Gastroesophageal sphincter (tissue), 4 donors: ENCODE measurements at regions not wholly inside any gene's neighbourhood (a gene's known extent, or its start where the extent isn't known, plus 50 kb on each side); places are given as distances from the start of the nearest gene placed in this dataset.

Source experiments
- ATAC-seq: fragments of 150-250 bp; one replicate; pipeline ENCODE4 v1.9.1; 2016; ENCODE audit warnings: mild to moderate bottlenecking, moderate library complexity
- H3K27ac ChIP-seq, 4 donors: fragments of 200-600 bp; sonication (generic) in 3 of 4; 1 replicate in 3 of 4; 2 replicates in 1 of 4; pipeline ENCODE4 v1.5.1; 2016 to 2019
- H3K27me3 ChIP-seq: fragments of 200-600 bp; sonication (generic); one replicate; pipeline ENCODE4 v1.5.1; 2019
- H3K36me3 ChIP-seq, 2 donors: fragments of 200-600 bp; sonication (generic); one replicate each; pipeline ENCODE4 v1.5.1; 2019; ENCODE audit warnings: control low read depth in 1 of 2
- H3K4me1 ChIP-seq, 3 donors: fragments of 200-600 bp; sonication (generic); 1 replicate in 2 of 3; 2 replicates in 1 of 3; pipeline ENCODE4 v1.5.1; 2016 to 2019; ENCODE audit warnings: control low read depth in 2 of 3
- H3K4me3 ChIP-seq, 2 donors: fragments of 200-600 bp; sonication (generic); one replicate each; pipeline ENCODE4 v1.5.1; 2019; ENCODE audit warnings: mild to moderate bottlenecking in 1 of 2, moderate library complexity in 1 of 2
- H3K9me3 ChIP-seq, 3 donors: fragments of 200-600 bp; sonication (generic); one replicate each; pipeline ENCODE4 v1.5.1; 2017 to 2019; ENCODE audit warnings: control low read depth in 2 of 3
- EP300 ChIP-seq: sonication (generic); formaldehyde crosslinking; IDR thresholded peaks from one replicate; pipeline ENCODE4 v1.6.1; 2017; ENCODE audit warnings: antibody characterized with exemption, mild to moderate bottlenecking
- POLR2A ChIP-seq, 2 donors: fragments of 450-650 bp; IDR thresholded peaks; one replicate each; pipeline ENCODE4 v1.6.1; 2017; ENCODE audit warnings: antibody characterized with exemption in 2 of 2, mild to moderate bottlenecking in 2 of 2, moderate library complexity in 1 of 2
- POLR2AphosphoS5 ChIP-seq: sonication (generic); formaldehyde crosslinking; IDR thresholded peaks from one replicate; pipeline ENCODE4 v1.6.1; 2017; ENCODE audit warnings: antibody characterized with exemption
- WGBS, 2 donors: methylation state at CpG; one replicate each; pipeline ENCODE4 v1.1.5; 2018; ENCODE audit warnings: low coverage in 1 of 2; 5-methylcytosine and 5-hydroxymethylcytosine counted together
- TF ChIP-seq, protein P1 (sequence below), 4 experiments: fragments of 200-600 bp in 2 of 4; fragments of 450-650 bp in 2 of 4; sonication (generic) in 1 of 4; IDR thresholded peaks; one replicate each; pipeline ENCODE4 v1.5.1; 2017 to 2019; ENCODE audit warnings: antibody characterized with exemption in 4 of 4, mild to moderate bottlenecking in 2 of 4, moderate library complexity in 2 of 4

DNA sequence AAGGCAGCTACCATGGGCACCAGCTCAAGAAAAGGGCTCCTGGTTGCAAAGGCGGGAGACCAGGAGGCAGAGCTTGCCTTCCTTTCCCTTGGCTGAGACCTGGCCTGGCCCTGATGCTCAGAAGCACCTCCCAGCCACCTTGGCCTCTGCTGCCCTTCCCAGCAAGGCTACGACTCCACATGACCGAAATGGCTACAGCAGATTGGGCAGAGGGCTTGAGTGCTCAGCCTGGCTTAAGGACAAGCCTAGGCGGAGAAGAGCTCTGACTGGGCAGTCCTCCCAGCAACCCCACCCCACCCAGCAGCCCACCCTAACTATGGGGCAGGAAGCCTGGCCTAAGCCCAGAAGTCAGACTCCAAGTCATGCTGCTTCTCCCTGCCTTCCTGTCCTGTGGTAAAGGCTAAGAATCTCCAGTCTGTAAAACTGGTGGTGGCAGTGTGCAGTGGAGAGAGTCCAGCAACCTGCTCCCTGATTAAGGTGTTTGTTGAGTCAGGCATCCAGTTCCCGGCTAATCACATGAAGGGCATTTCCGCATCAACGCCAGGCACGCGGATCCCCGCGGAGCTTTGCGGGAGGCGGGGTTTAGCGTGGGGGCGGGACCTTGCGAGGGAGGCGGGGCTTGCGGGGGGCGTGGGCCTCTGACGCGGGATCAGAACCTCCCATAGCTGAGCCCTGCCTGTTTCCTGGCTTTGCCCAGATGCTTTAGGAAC, 256.0 kb downstream of the BCL11A start:
- no peak for ATAC-seq
- WGBS, 2 donors: 52% methylated on average over 12 of the region's 21 CpGs; no CpG with 5 or more reads in 1 of the 2 donors
- TF ChIP-seq, protein P1, sequence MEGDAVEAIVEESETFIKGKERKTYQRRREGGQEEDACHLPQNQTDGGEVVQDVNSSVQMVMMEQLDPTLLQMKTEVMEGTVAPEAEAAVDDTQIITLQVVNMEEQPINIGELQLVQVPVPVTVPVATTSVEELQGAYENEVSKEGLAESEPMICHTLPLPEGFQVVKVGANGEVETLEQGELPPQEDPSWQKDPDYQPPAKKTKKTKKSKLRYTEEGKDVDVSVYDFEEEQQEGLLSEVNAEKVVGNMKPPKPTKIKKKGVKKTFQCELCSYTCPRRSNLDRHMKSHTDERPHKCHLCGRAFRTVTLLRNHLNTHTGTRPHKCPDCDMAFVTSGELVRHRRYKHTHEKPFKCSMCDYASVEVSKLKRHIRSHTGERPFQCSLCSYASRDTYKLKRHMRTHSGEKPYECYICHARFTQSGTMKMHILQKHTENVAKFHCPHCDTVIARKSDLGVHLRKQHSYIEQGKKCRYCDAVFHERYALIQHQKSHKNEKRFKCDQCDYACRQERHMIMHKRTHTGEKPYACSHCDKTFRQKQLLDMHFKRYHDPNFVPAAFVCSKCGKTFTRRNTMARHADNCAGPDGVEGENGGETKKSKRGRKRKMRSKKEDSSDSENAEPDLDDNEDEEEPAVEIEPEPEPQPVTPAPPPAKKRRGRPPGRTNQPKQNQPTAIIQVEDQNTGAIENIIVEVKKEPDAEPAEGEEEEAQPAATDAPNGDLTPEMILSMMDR (IDR thresholded peaks at IDR 0.05): no peak
- TF ChIP-seq POLR2AphosphoS5 (no peak), POLR2A (IDR thresholded peaks at IDR 0.05) (no peak), EP300 (no peak)

DNA sequence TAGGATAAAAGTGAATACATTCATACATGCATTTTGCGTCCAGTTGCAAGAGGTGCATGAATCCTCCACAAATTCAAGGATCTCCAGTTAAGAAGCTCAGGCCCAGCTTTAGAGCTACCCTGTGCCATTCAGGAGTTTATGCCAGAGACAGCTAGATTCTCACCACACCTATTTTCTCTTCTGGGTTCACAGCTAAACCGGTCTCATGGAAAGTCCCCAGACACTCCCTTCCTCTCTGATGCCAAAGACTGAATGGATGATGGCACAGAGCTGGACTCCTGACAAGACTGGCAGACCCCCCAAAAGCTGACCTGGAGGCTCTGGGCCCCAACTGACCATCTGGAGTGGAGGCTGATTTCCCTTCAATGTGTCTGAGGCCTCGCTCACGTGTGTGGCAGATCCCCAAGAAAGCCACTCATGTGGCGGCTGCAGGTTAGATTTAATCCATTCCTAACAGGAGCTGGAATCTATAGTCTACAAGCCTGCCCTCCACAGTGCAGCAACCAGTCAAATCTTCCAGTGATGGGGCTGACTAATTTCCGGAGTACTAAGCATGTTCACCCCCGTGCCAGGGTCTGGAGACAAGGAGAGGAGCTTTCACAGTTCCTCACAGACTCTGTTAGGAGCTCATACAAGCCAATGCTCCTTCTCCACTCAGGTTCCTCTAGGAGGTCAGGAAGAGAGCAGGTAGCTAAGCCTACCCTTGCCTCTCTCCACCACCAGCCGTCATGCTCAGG, 257.1 kb downstream of the BCL11A start:
- Histone ChIP-seq H3K9me3 (no peaks in the 10 kb centered on the region), H3K27ac (no peak overlapping the region), H3K36me3 (no peaks in the 10 kb centered on the region), H3K27me3 (peaks cover 10% of the 10 kb centered on the region), H3K4me3 (no peak overlapping the region), H3K4me1 (no peaks in the 10 kb centered on the region)
- no peak for ATAC-seq
- WGBS, 2 donors: 95% methylated on average over 5 of the region's 8 CpGs; no CpG with 5 or more reads in 1 of the 2 donors
- TF ChIP-seq, protein P1 (IDR thresholded peaks at IDR 0.05): no peak
- TF ChIP-seq POLR2AphosphoS5 (no peak), EP300 (no peak)

More for the DNA sequence above, 256.0 kb downstream of the BCL11A start:
- Histone ChIP-seq H3K4me1 (no peaks in the 10 kb centered on the region), H3K9me3 (no peaks in the 10 kb centered on the region), H3K27me3 (peaks cover 10% of the 10 kb centered on the region), H3K36me3 (no peaks in the 10 kb centered on the region), H3K27ac (no peak overlapping the region), H3K4me3 (no peak overlapping the region)

DNA sequence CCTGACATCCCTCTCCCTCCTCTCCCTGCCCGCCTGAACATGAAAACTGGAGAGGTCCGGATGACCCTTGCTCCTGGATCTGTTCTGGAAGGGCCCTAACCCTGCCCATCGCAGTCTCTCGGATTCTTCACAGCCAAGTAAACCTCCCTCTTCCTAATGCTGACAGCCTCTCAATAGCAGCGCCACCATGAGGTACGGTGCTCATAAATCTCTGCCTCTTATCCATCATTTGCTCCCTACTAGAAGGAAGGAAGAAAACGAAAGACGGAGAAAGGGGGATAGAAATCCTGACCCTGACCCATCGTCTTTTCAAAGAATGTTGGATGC, 257.9 kb downstream of the BCL11A start:
- peaks cover 10% of the 10 kb centered on the region for H3K27me3 ChIP-seq
- no peaks in the 10 kb centered on the region for H3K9me3 ChIP-seq
- WGBS, 2 donors: 80 to 94% methylated on average over 3 to 4 of the region's 9 CpGs
- H3K4me1 ChIP-seq: no peaks in the 10 kb centered on the region
- H3K4me3 ChIP-seq: no peak overlapping the region
- H3K27ac ChIP-seq: no peak overlapping the region
- H3K36me3 ChIP-seq: no peaks in the 10 kb centered on the region
- no peak for ATAC-seq
- TF ChIP-seq POLR2AphosphoS5 (no peak), POLR2A (IDR thresholded peaks at IDR 0.05) (no peak), EP300 (no peak)
- TF ChIP-seq, protein P1 (IDR thresholded peaks at IDR 0.05): no peak

GRCh38 chr2:60294901-60295635, 258.4 kb downstream of the BCL11A start:
- no peak overlapping the region for H3K4me3 ChIP-seq
- no peak for ATAC-seq
- peaks cover 10% of the 10 kb centered on the region for H3K27me3 ChIP-seq
- no peak for TF ChIP-seq POLR2A (IDR thresholded peaks at IDR 0.05)
- TF ChIP-seq POLR2AphosphoS5: no peak
- TF ChIP-seq, protein P1 (IDR thresholded peaks at IDR 0.05): no peak
- TF ChIP-seq EP300: no peak
- no peaks in the 10 kb centered on the region for H3K4me1 ChIP-seq
- no peak overlapping the region for H3K27ac ChIP-seq
- no peaks in the 10 kb centered on the region for H3K9me3 ChIP-seq
- H3K36me3 ChIP-seq: no peaks in the 10 kb centered on the region
- WGBS, 2 donors: 62 to 90% methylated on average over 2 to 8 of the region's 20 CpGs
